Left renal pelvis (tissue), 4 donors: ENCODE measurements at regions not wholly inside any gene's neighbourhood (a gene's known extent, or its start where the extent isn't known, plus 50 kb on each side); places are given as distances from the start of the nearest gene placed in this dataset.
"Not testable (repeated sequence)": the region's sequence is repeated elsewhere in the genome, so short reads cannot be mapped to it uniquely, and the experiment has no call there.

Source experiments
- DNase-seq, 4 donors: peaks; one replicate each; pipeline ENCODE4 v3.0.0-alpha.2; 2013; ENCODE audit warnings: low read depth in 4 of 4, low spot score in 3 of 4

DNA sequence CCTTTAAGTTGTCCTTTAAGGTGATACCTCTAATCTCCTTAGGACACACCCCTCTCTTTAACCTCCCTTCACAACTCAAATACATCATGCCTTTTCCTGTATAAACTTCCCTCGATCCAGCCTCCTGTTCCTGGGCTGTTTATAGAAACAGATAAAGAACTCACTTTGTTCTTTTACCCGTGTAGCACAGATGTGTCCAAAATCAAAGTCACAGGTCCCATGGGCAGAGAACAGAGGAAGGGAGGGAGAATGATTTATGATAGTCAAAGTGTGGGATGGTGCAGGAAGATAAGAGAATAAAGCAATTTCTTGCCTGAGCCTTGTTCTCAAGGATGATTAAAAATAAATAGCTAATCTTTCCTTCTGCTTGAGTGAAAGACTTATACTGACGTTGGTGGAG lies 50.3 kb upstream of the CABCOCO1 start:
- no peak for DNase-seq

DNA sequence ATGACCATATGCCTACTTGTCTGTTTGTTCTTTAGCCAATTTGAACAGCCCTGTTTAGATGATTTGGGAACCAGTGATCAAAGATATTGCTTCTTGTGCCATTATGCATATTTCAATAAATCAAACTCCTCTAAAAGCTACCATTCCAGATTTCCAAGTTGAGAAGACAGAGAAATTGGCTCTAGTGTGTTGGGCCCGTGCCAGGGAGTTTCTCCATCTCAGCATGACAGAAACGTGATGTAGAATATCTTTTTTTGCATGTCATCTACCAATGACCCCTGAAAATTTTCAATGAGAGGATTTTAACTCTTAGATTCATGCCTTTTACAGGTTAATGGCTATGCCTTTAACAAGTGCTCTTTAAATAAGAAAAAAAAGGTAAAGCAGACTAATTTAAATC lies 50.7 kb upstream of the CABCOCO1 start:
- DNase-seq: no peak

DNA sequence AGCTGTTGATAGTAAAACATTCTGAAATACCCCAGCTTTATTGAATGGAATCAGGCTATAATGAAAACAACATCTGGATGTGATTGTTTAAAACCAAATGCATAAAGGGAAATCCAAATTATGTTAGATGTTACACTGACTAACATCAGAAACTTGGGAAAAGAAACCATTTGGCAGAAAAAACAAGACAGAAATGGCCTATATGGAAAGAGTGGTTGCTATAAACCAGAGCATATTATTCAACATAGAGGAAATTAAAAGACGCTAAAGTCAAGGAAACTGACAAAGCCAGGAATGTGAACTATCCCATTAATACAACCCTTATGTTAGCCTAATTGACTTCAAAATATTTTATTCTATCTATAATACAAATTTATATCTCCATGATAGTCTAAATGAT lies 53.0 kb upstream of the CABCOCO1 start:
- no peak for DNase-seq

DNA sequence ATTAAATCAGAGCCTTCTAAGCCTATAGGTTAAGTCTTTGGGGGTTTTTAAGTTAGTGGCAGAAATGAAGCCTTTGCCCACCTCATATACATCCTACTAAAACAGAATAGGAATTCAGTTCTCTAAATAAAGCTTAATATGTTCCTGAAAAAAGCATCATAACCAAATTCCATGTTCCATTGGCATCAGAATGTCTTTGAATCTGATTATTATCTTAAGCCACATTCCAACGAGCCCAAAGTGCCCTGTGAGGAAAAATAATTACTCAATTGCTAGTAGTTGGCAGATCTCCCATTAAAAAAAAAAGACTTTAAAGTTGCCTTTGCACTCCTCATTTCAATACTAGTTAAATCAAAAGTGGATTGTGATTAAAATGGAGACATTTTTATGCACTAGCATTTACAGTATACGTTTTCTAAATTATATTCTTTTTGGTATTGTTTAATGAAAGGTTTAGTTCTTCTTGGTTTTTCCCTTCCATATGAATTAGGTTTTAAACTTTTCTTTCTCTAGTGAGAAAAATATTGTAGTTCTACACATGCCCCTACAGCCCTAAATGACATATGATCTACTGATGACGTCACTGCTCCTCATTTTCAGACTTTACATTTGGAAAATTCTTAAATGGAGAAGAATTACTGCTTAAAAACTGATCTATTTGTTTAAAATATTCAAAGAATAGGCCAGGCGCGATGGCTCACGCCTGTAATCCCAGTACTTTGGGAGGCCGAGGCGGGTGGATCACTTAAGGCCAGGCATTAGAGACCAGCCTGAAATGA lies 54.3 kb upstream of the CABCOCO1 start:
- no peak for DNase-seq

DNA sequence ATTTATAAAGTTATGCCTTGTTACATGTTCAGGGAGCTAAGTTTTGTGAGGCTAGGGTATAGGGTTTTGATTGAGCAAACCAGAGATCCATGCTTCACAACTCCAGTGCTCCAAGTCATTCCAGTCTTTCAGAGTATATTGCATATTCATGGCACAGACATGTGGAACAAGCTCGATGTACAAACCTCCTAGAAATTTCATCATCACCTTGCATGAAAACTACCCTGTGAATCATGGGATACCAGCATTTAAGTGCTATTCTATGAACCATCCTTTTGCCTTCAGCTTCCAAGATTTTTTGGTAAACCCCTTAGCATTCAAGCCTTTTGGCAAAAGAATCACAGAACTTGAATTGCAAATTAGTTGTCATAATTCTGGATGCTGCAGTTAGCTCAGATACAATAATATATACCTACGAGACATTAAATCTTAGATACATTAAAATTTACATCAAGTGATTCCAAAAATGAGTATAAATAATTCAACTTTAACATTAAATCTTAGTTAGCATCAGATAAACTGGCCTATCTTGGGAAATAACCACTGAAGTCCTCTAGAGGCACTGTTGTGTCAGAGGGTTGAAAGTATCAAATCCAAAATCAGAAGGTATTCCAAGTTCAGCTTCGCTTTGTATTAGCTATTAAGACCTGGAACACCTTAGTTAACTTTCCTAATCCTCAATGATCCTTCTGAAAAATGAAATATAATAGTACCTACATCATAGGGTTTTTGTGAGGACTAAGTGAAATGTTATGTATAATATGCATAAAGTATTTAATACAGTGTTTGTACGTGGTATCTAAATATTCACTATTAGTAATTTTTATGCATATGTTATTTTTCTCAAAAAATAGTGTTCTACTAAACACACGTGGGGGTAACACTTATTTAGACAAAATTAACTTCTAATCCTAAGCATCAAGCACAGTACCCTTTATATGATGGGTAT lies 55.5 kb upstream of the CABCOCO1 start:
- DNase-seq: no peak

DNA sequence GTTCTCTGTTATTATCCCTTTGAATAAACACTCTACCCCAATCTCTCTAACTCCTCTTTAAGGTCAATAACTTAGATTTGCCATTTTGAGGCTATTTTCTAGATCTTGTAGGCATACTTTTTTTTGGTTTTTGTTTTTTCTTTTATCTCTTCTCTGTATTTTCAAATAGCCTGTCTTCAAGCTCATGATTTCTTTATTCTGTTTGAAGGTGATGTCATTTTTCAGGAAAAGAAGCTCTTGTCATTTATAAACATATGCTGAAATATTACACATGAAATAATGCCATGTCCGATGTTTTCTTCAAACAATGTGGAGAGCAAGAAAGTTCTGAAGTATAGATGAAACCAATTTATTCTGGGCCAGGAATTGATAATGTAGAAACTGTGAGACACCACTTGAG lies 57.5 kb upstream of the CABCOCO1 start:
- DNase-seq: no peak

DNA sequence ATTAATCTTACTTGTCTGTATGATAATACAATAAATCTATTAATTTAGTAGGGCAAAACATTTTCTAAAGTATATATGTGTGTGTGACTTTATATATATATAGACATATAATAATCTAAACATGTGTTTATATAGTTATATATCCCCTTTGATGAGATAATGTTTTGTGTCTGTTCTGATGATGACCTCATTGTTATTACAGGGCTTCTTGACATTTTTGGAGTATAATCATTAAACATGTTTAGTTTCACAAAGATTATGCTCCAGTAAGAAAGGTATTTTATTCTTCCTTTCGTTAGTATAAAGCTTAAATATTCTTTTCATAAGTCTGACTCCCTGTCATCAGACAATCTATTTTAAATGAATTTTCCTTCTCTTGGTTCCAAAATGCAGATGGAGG lies 62.3 kb upstream of the CABCOCO1 start:
- no peak for DNase-seq

DNA sequence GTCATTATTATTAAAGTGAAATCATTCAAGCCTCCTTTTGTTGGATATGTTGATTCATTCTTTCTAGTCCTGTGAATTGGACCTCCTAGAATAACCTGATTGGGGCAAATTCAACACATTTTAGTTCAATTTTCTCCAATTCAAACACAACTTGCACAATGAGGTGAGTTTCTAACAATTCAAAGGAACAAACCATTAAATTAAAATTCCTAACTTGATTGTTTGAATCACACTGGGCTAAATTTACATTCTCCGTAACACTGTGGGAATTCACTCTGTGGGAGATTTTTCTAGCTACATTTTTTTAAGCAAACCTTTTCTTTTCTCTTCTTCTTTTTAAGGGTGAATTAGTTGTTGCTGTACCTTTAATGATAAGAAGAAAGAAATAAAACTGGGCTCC lies 68.3 kb upstream of the CABCOCO1 start:
- DNase-seq: no peak

DNA sequence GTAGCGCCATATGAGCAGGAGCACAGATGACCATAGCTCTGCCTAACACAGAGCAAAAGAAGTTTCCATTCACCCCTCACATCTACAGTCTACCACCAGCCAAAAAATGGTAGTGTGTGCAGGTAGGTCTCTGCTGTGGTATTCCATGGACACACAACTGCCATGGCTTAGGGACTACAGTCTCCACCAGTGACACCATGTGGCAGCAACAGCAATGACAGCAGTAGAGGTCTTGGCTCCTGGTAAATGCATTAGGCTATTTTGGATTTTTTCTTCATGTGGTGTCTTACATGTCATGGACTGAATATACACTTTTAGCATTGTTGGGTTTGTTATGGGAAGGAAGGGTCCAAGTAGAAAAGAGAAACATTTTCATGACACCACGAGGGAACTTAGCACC lies 70.1 kb upstream of the CABCOCO1 start:
- DNase-seq: no peak

DNA sequence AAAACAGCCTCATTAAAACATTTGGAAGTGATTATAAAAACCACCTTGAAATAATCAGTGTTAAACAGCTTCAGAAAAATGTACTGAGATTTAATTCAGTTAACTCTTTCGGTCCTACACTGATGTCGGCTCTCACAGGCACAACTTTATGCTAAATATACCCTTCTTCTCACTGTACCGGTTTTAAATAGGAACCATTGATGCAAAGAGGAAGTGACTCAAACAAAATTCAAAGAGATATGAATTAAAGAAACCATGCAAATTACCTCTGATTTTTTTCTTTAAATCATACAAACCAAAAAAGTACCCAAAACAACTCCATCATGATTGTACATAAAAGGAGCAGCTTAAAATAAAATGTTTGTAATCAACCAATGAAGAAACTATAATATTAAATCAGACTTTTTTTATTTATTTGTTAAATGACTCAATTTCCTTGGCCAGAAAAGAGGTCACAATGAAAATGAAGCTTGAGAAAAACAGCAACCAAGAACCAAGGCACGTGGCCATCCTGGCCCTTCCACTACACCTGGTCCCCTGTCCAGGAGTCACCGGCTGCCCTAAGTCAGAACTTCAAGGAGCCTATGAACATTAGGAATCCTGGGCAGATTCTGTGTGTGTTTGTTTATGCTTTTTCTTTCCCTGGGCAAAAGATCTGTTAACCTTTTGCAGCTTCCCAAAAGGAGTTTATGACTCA lies 73.0 kb upstream of the CABCOCO1 start:
- no peak for DNase-seq

DNA sequence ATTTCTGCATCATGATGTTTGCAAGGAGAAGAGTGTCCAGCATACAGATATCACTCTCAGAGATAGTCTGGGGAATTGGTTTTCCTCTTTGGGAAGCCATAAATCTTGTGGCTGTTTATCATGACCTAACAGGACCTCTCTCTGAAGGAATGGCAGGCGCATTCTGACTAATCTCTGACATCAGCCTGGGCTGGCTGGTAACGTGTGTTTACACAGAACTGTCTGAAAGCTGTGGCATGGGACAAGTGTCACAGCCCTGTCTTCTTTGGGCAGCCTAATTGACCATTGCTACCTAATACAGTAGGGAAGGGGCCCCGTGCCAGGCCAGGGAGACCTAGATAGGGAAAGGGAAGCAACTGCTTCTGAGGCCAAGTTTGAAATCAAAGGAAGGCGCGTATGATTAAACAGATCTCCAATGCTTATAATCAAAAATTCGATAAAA lies 73.9 kb upstream of the CABCOCO1 start:
- DNase-seq: no peak

DNA sequence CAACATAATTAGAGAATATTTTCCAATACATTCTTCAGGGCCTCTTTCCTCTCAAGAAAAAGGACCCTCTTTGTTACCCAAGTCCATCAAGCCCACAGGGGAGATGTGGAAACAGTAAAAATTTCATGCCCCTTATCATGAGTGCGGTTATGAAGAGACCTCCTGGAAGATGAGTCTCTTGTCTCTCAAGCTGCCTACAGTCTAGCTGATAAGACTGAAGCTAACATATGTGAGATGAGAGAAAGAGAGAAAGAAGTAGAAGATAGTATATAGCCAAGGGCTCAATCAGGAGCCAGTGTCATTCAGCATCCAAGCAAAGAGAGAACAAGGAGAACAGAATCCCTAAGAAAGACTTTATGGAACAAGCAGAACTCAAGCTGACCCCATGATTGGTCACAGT lies 75.9 kb upstream of the CABCOCO1 start:
- DNase-seq: no peak

DNA sequence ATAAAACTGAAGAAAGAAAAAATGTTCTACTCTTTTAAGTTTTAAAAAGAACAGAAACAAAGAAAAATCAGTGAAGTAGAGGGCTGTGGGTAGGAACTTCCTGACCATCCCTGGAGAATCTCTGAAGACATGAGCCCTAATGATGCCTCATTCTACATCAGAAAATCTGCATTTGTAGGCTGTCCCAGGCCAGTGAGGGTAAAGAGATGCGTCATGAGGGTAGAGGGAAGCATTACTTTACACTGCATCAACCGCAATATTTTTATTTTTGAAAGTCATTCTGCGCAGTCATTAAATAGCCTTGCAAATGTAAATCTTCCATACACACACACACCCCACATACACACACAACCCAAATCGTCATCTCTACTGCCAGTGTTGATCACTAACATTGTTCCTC lies 82.1 kb upstream of the CABCOCO1 start:
- DNase-seq: no peak

DNA sequence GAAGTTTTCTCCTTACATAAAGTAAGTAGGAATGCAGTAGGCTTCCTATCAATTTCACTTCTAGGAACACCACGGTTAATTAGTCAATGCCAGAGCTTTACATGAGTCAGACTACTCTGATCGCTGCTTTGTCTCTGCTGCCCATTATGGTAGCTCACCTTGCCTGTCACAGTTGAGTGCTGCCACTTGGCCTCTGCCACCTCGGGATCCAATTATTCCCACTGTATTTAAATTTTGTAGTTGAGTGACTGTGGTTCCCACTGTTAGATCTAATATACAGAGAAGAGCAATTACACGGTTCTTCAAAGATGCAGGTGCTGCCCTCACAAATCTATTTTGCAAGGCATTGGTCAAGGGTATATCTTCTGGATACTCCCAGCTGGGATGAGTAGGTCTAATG lies 92.5 kb upstream of the CABCOCO1 start:
- DNase-seq: not testable (repeated sequence)

DNA sequence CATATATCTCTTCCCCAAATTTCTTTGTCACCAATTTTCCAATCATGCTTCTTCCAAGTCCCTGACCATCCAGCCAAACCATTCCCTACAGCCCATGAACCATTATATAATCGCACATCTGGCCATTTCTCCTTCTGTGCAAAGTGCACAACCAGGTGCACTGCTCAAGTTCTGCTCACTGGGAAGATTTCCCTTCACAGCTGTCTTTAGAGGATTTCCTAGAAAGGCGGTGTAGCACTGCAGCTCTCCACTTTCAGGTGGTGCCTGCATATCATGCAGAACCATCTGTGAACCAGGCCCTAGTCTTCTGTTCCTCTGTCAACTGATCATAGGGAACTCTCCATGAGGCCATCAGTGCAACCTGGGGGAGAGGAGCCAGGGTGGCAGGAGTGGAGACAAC lies 95.0 kb upstream of the CABCOCO1 start:
- DNase-seq: no peak

DNA sequence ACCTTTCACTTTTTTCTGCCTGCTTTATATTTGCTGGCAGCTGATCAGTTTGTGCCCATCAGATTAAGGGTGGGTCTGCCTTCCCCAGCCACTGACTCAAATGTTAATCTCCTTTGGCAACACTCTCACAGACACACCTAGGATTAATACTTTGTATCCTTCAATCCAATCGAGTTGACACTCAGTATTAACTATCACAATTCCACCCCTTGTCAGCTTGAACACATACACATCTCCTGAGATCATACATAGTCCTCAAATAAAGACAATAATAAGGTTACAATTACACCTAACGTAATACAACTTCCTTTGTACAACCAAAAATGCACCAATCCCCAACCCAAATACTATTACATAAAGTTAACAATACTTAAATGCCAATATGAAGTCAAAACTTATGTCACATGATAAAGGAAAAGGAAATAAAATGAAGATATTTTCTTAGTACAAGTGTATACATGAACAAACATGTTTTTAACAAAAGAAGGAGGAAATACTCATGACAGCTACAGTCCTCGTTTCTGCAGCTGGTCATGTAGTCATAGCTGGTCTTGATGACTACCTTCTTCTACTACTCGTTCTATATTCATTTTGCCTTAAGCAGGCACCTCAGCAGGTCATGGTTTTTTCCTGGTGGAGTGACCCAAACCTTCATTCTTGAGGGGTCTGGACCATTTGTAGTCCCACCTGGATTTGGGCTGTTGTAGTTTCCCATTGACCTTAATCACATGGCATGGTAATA lies 96.7 kb upstream of the CABCOCO1 start:
- no peak for DNase-seq

DNA sequence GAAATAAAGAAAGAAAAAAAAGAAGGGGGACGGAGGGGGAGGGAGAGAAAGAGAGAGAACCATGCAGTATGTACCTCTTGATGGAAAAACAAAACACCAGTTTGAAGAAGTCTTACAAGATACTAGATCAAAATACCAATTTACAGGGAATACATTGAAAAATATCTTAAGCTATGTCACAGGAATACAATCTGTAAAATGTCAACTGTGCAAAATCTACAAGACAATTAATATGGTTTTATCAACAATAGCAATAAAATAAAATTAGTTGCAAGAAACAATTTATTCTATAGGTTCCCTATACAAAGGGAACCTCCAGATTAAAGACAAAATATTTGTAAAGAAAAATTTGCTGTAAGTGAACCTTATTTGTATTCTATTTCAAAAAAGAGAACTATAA lies 98.3 kb upstream of the CABCOCO1 start:
- DNase-seq: no peak

DNA sequence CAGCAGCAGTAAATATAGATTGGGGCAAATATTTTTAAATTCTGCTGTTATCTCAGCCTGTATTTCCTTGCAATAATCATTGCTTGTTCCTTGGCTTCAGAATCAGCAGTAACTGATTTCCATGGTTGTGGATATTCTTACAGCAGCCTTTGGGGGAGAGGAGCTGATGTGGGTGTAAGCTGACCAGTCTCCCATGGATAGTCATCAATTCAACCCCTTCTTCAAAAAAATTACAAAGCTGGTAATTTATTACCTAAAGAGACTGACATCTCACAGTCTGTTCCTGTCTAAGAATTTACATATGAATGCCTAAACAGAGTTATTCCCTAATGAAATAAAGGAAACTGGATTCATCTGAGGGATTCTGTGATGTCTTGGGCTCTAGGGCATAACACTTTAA lies 103.1 kb upstream of the CABCOCO1 start:
- no peak for DNase-seq

DNA sequence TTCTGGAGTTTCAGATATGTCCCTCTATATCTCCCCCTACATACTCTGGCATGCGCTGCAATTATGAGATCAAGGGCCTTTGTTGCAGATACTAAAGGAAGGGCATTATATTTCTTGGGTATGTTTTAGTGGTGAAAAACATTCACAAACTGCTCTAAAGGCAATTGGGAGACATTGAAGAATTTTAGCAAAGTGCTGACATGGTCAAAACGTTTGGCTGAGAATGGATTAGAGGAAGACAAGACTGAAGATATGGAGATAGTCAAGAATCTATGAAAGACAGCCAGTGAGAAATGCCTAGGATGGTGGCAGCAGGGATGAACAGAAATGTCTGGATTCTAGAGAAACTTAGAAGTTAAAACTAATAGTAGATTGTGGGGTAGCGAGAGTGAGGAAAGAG lies 104.5 kb upstream of the CABCOCO1 start:
- DNase-seq: no peak

DNA sequence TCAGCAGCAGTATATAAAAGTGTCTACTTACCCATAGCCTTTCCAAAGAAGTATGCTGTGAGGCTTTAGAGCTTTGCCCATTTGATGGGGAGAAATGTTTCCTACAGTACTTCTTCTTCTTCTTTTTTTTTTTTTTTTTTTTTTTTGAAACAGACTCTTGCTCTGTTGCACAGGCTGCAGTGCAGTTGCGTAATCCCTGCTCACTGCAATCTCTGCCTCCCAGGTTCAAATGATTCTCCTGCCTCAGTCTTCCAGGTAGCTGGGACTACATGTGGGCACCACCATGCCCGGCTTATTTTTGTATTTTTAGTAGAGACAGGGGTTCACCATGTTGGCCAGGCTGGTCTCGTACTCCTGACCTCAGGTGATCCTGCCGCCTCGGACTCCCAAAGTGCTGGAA lies 101.7 kb upstream of the TMEM26 start:
- no peak for DNase-seq

DNA sequence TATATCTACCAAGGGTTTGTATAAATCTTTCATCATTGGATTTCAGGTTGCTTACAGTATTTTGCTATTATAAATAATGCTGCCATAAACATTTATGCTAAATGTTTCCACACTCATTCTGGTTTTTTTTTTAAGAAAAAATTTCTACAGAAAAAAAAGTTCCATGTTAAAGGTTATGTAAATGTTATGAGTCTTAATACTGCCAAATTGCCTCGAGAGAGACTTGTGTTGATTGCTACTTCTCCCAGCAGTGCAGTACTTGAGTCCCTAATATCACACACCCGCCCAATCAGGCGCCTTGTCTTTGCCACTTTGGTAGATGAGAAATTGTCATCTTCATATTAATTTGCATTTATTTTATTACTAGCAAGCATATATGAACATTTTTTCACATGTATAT lies 96.7 kb upstream of the TMEM26 start:
- no peak for DNase-seq
